Right cardiac atrium (tissue), 5 donors: ENCODE measurements at regions not wholly inside any gene's neighbourhood (a gene's known extent, or its start where the extent isn't known, plus 50 kb on each side); places are given as distances from the start of the nearest gene placed in this dataset.

Source experiments
- ATAC-seq, 2 donors: fragments of 200-7000 bp; cut with Tn5 transposase; one replicate each; pipeline versions ENCODE4 v1.8.0 to v1.9.1; 2020; ENCODE audit warnings: moderate library complexity in 2 of 2, mild to moderate bottlenecking in 1 of 2
- DNase-seq, 3 donors: peaks; one replicate each; pipeline ENCODE4 v3.0.0-alpha.2; 2020
- H3K27ac ChIP-seq: one replicate; pipeline ENCODE4 v1.5.1; 2013; ENCODE audit warnings: mild to moderate bottlenecking, low read length, control low read depth, moderate library complexity
- H3K27me3 ChIP-seq: one replicate; pipeline ENCODE4 v1.6.1; 2013; ENCODE audit not compliant: control insufficient read depth, insufficient read depth
- H3K4me1 ChIP-seq: one replicate; pipeline ENCODE4 v1.6.1; 2013; ENCODE audit warnings: low read length; ENCODE audit not compliant: control insufficient read depth, insufficient read depth
- H3K4me3 ChIP-seq: one replicate; pipeline ENCODE4 v1.5.1; 2013; ENCODE audit warnings: low read length, control low read depth
- H3K9me3 ChIP-seq: one replicate; pipeline ENCODE4 v1.6.1; 2013; ENCODE audit warnings: low read length; ENCODE audit not compliant: control insufficient read depth
- WGBS: extraction: QIAGEN DNeasy Blood & Tissue Kit; methylation state at CpG from one replicate; pipeline ENCODE4 v1.1.7; 2013; 5-methylcytosine and 5-hydroxymethylcytosine counted together
- intact Hi-C, 4 donors: fragments of 100-400 bp; cut with DNase I; formaldehyde crosslinking; loops; one replicate each; pipeline versions ENCODE4 v1.11.0 to v1.14.0; 2022 to 2023
- donor health status: healthy with polysubstance abuse.
- donor health status: DM: no; HTN: yes; CAD: no.
- donor health status: DM: no; HTN: no; CAD: no.
- donor health status: DM: no; HTN: yes; CAD: no; lungs with severe emphysema.
- donor health status: DM: yes; HTN: yes; CAD: no.

GRCh38 chr16:51624080-51624775, 473.2 kb upstream of the SALL1 start:
- 55% methylated on average over 7 of the region's 7 CpGs for WGBS
- Histone ChIP-seq H3K9me3 (no peaks in the 10 kb centered on the region), H3K4me3 (no peak overlapping the region), H3K4me1 (no peaks in the 10 kb centered on the region), H3K27me3 (no peaks in the 10 kb centered on the region), H3K27ac (no peak overlapping the region)
- intact Hi-C loops, result no loop called here
- no peak for ATAC-seq
- no peak for DNase-seq

GRCh38 chr16:51621610-51622009, 470.5 kb upstream of the SALL1 start:
- no peaks in the 10 kb centered on the region for H3K4me1 ChIP-seq
- H3K27me3 ChIP-seq, result no peaks in the 10 kb centered on the region
- no peak overlapping the region for H3K4me3 ChIP-seq
- no peak for ATAC-seq
- intact Hi-C loops, result no loop called here
- H3K27ac ChIP-seq, result no peak overlapping the region
- WGBS, result 54% methylated on average over 1 of the region's 1 CpG
- H3K9me3 ChIP-seq, result no peaks in the 10 kb centered on the region
- no peak for DNase-seq

DNA sequence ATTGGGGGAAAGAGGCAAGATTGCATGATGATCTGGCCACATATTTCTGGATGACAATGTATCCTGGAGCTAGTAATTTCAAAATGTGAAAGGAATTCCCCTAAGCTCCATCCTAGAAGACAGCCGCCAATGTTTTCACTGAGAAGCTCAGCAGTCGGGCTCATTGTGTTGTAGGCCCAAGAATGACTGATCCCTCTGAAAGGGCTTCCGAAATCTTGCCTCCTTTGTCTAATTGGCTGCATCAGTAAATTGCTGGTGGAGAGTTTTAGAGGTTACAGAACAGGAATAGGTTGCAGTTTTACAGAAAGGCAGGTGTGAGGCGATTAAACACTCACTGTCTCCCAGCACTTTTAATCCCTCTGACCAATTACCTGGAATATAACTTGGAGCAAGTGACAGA, 464.1 kb upstream of the SALL1 start:
- Histone ChIP-seq H3K9me3 (no peaks in the 10 kb centered on the region), H3K4me1 (no peaks in the 10 kb centered on the region), H3K27me3 (no peaks in the 10 kb centered on the region), H3K27ac (no peak overlapping the region), H3K4me3 (no peak overlapping the region)
- DNase-seq (no peak), ATAC-seq (no peak)
- 87% methylated on average over 4 of the region's 4 CpGs for WGBS
- intact Hi-C loops, result no loop called here

GRCh38 chr16:51607201-51607651, 456.2 kb upstream of the SALL1 start:
- Histone ChIP-seq H3K27me3 (no peaks in the 10 kb centered on the region), H3K27ac (no peak overlapping the region), H3K4me1 (no peaks in the 10 kb centered on the region), H3K4me3 (no peak overlapping the region), H3K9me3 (no peaks in the 10 kb centered on the region)
- 36% methylated on average over 6 of the region's 6 CpGs for WGBS
- ATAC-seq (no peak), DNase-seq (no peak)
- intact Hi-C loops, result no loop called here

GRCh38 chr16:51596247-51596646, 445.2 kb upstream of the SALL1 start:
- ATAC-seq, result no peak
- no peaks in the 10 kb centered on the region for H3K9me3 ChIP-seq
- H3K27ac ChIP-seq, result no peak overlapping the region
- 90% methylated on average over 4 of the region's 4 CpGs for WGBS
- H3K27me3 ChIP-seq, result no peaks in the 10 kb centered on the region
- no peaks in the 10 kb centered on the region for H3K4me1 ChIP-seq
- H3K4me3 ChIP-seq, result no peak overlapping the region
- intact Hi-C loops, result no loop called here
- no peak for DNase-seq

GRCh38 chr16:51592535-51593300, 441.6 kb upstream of the SALL1 start:
- no peak for ATAC-seq
- WGBS, result 56% methylated on average over 9 of the region's 9 CpGs

GRCh38 chr16:51592001-51592501, 441.0 kb upstream of the SALL1 start:
- 25% methylated on average over 9 of the region's 9 CpGs for WGBS
- no peak for DNase-seq
- intact Hi-C loops, result no loop called here
- Histone ChIP-seq H3K9me3 (no peaks in the 10 kb centered on the region), H3K4me1 (no peaks in the 10 kb centered on the region), H3K4me3 (no peak overlapping the region), H3K27me3 (peaks cover 2% of the 10 kb centered on the region), H3K27ac (no peak overlapping the region)
- no peak for ATAC-seq

More at GRCh38 chr16:51592535-51593300, 441.6 kb upstream of the SALL1 start:
- DNase-seq, result no peak
- no peaks in the 10 kb centered on the region for H3K4me1 ChIP-seq
- no peaks in the 10 kb centered on the region for H3K9me3 ChIP-seq
- no peak overlapping the region for H3K4me3 ChIP-seq
- H3K27me3 ChIP-seq, result no peaks in the 10 kb centered on the region
- H3K27ac ChIP-seq, result no peak overlapping the region
- intact Hi-C loops, result no loop called here

DNA sequence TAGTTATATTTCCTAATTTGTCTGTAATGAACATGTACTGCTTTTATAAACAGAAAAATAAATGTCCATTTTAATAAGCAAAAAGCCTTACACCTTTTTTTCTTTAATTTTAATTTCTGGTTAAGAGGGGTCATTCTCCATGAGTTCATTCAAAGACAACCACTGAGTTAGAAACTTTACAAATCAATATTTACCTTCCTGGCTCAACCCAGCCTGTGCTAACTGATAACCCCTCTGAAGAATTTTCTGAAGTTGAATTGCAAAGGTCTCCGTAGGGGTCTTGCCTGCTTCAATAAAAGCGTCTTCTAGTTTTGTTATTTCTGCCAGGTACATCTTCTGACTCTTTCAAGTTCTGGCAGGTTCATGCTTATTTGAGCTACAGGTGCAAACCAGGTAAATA, 440.4 kb upstream of the SALL1 start:
- Histone ChIP-seq H3K4me3 (no peak overlapping the region), H3K9me3 (no peaks in the 10 kb centered on the region), H3K27ac (no peak overlapping the region), H3K27me3 (peaks cover 2% of the 10 kb centered on the region), H3K4me1 (no peaks in the 10 kb centered on the region)
- DNase-seq, result no peak
- intact Hi-C loops, result no loop called here
- ATAC-seq, result no peak
- WGBS, result 28% methylated on average over 2 of the region's 2 CpGs

GRCh38 chr16:51579652-51580360, 428.7 kb upstream of the SALL1 start:
- DNase-seq, result no peak
- Histone ChIP-seq H3K27me3 (no peaks in the 10 kb centered on the region), H3K27ac (no peak overlapping the region), H3K4me3 (no peak overlapping the region), H3K9me3 (no peaks in the 10 kb centered on the region), H3K4me1 (no peaks in the 10 kb centered on the region)
- 60% methylated on average over 3 of the region's 3 CpGs for WGBS
- intact Hi-C loops, result no loop called here
- no peak for ATAC-seq

DNA sequence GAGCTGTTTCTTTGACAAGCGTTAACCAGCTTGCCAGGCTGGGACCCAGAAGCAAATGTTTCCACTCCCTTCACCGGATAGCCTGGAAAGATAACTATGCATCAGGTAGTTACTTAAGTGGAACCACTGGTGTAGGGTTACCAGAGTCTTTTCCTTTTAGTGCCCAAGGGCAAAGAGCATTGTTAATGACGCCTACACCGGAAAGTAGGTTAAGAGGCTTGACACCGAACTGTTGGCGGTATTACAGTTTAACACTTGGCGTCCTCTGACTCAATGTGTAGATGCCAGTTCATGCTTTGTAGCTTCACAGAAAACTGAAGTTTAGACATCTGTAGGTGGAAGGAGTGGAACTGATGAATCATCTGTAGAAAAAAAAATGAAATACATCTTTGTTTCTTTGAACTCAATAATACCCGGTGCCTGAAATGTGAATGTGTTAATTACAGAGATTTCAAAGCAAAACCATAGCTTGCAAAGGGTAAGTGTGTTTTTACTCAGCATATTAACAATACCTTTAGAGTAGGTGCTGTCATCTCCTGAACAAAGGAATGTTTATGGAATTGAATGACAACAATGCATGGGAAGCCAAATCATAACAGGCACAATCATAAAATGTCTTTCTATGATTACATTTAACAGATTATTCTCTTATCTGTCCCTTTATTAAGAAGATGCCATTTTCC, 426.7 kb upstream of the SALL1 start:
- H3K27ac ChIP-seq, result no peak overlapping the region
- H3K27me3 ChIP-seq, result no peaks in the 10 kb centered on the region
- 29% methylated on average over 8 of the region's 8 CpGs for WGBS
- no peaks in the 10 kb centered on the region for H3K9me3 ChIP-seq
- DNase-seq (no peak), ATAC-seq (peak in 1 of 2 donors; percentile 47)
- H3K4me3 ChIP-seq, result no peak overlapping the region
- no peaks in the 10 kb centered on the region for H3K4me1 ChIP-seq
- intact Hi-C loops, result no loop called here
